Upper lobe of left lung (tissue), 6 donors: ENCODE measurements at regions not wholly inside any gene's neighbourhood (a gene's known extent, or its start where the extent isn't known, plus 50 kb on each side); places are given as distances from the start of the nearest gene placed in this dataset.

Experiments
- ATAC-seq, 2 donors: fragments of 200-7000 bp; cut with Tn5 transposase; one replicate each; pipeline ENCODE4 v1.9.1; 2022; ENCODE audit warnings: mild to moderate bottlenecking in 2 of 2, moderate library complexity in 2 of 2; ENCODE audit not compliant: low FRiP score in 2 of 2
- DNase-seq, 2 donors: peaks; one replicate each; pipeline ENCODE4 v3.0.0-alpha.2; 2019 to 2020
- H3K27ac ChIP-seq, 4 donors: fragments of 200-600 bp; sonication (generic); one replicate each; pipeline ENCODE4 v1.5.1; 2016 to 2019
- H3K27me3 ChIP-seq, 4 donors: fragments of 200-600 bp; sonication (generic); one replicate each; pipeline ENCODE4 v1.5.1; 2017 to 2019
- H3K36me3 ChIP-seq, 4 donors: fragments of 200-600 bp; sonication (generic); one replicate each; pipeline ENCODE4 v1.5.1; 2016 to 2019
- H3K4me1 ChIP-seq, 4 donors: fragments of 200-600 bp; sonication (generic); one replicate each; pipeline ENCODE4 v1.5.1; 2018 to 2019
- H3K4me3 ChIP-seq, 4 donors: fragments of 200-600 bp; sonication (generic); one replicate each; pipeline ENCODE4 v1.5.1; 2017 to 2019; ENCODE audit warnings: mild to moderate bottlenecking in 2 of 4, moderate library complexity in 1 of 4
- H3K9me3 ChIP-seq, 4 donors: fragments of 200-600 bp; sonication (generic); one replicate each; pipeline ENCODE4 v1.5.1; 2018 to 2019
- CTCF ChIP-seq, 6 experiments: fragments of 450-650 bp in 4 of 6; fragments of 200-600 bp in 2 of 6; sonication (generic) in 2 of 6; IDR thresholded peaks; one replicate each; pipeline ENCODE4 v1.5.1; 2016 to 2019; ENCODE audit warnings: antibody characterized with exemption in 6 of 6
- EP300 ChIP-seq, 4 donors: sonication (generic); formaldehyde crosslinking; IDR thresholded peaks; one replicate each; pipeline ENCODE4 v1.5.1; 2017; ENCODE audit warnings: antibody characterized with exemption in 4 of 4, control low read depth in 2 of 4
- POLR2A ChIP-seq, 4 donors: fragments of 450-650 bp; IDR thresholded peaks; one replicate each; pipeline ENCODE4 v1.5.1; 2016 to 2017; ENCODE audit warnings: antibody characterized with exemption in 4 of 4, mild to moderate bottlenecking in 2 of 4
- POLR2AphosphoS5 ChIP-seq, 2 donors: sonication (generic); formaldehyde crosslinking; IDR thresholded peaks; one replicate each; pipeline ENCODE4 v1.5.1; 2017; ENCODE audit warnings: antibody characterized with exemption in 2 of 2
- WGBS, 2 donors: methylation state at CpG; one replicate each; pipeline ENCODE4 v1.1.5; 2017 to 2018; 5-methylcytosine and 5-hydroxymethylcytosine counted together
- donor health status: DM: no; HTN: no; CAD: no; lungs with moderate emphysema.
- donor health status: DM: no; HTN: yes; CAD: no; lungs with severe emphysema.

GRCh38 chr14:40265096-40265495 lies 832.9 kb upstream of the FBXO33 start:
- Histone ChIP-seq H3K36me3 (no peaks in the 10 kb centered on the region), H3K27me3 (no peaks in the 10 kb centered on the region), H3K27ac (no peak overlapping the region), H3K4me3 (no peak overlapping the region), H3K4me1 (no peaks in the 10 kb centered on the region), H3K9me3 (no peaks in the 10 kb centered on the region)
- no peak for TF ChIP-seq POLR2A (IDR thresholded peaks at IDR 0.05)
- no peak for TF ChIP-seq CTCF (IDR thresholded peaks at IDR 0.05)
- TF ChIP-seq POLR2AphosphoS5 (IDR thresholded peaks at IDR 0.05) = no peak
- no peak for TF ChIP-seq EP300 (IDR thresholded peaks at IDR 0.05)
- 49 to 75% methylated on average over 1 of the region's 1 CpG for WGBS, 2 donors
- DNase-seq (no peak), ATAC-seq (no peak)

GRCh38 chr14:40252817-40253447 lies 820.7 kb upstream of the FBXO33 start:
- ATAC-seq (no peak), DNase-seq (no peak)
- 92 to 100% methylated on average over 2 of the region's 2 CpGs for WGBS, 2 donors
- Histone ChIP-seq H3K27me3 (no peaks in the 10 kb centered on the region), H3K36me3 (no peaks in the 10 kb centered on the region), H3K9me3 (no peaks in the 10 kb centered on the region), H3K4me3 (no peak overlapping the region), H3K4me1 (no peaks in the 10 kb centered on the region), H3K27ac (no peak overlapping the region)
- TF ChIP-seq EP300 (IDR thresholded peaks at IDR 0.05) = no peak
- TF ChIP-seq CTCF (IDR thresholded peaks at IDR 0.05) = no peak
- no peak for TF ChIP-seq POLR2AphosphoS5 (IDR thresholded peaks at IDR 0.05)
- TF ChIP-seq POLR2A (IDR thresholded peaks at IDR 0.05) = no peak

GRCh38 chr14:40248671-40249070 lies 816.4 kb upstream of the FBXO33 start:
- Histone ChIP-seq H3K27me3 (no peaks in the 10 kb centered on the region), H3K9me3 (no peaks in the 10 kb centered on the region), H3K4me1 (no peaks in the 10 kb centered on the region), H3K36me3 (no peaks in the 10 kb centered on the region), H3K4me3 (no peak overlapping the region), H3K27ac (no peak overlapping the region)
- no peak for ATAC-seq
- no peak for DNase-seq
- TF ChIP-seq CTCF (IDR thresholded peaks at IDR 0.05) (no peak), POLR2AphosphoS5 (IDR thresholded peaks at IDR 0.05) (no peak), EP300 (IDR thresholded peaks at IDR 0.05) (no peak), POLR2A (IDR thresholded peaks at IDR 0.05) (no peak)
- 31 to 38% methylated on average over 1 of the region's 1 CpG for WGBS, 2 donors

GRCh38 chr14:40240245-40240859 lies 808.1 kb upstream of the FBXO33 start:
- H3K27me3 ChIP-seq = no peaks in the 10 kb centered on the region
- no peaks in the 10 kb centered on the region for H3K36me3 ChIP-seq
- H3K4me3 ChIP-seq = no peak overlapping the region
- no peak for ATAC-seq
- DNase-seq = no peak
- TF ChIP-seq CTCF (IDR thresholded peaks at IDR 0.05) (no peak), EP300 (IDR thresholded peaks at IDR 0.05) (no peak), POLR2A (IDR thresholded peaks at IDR 0.05) (no peak), POLR2AphosphoS5 (IDR thresholded peaks at IDR 0.05) (no peak)
- no peak overlapping the region for H3K27ac ChIP-seq
- WGBS, 2 donors = 92 to 95% methylated on average over 3 of the region's 3 CpGs
- H3K4me1 ChIP-seq = no peaks in the 10 kb centered on the region
- peaks cover 0 to 10% (median 1%) of the 10 kb centered on the region in 4 donors for H3K9me3 ChIP-seq

GRCh38 chr14:40232302-40232701 lies 800.1 kb upstream of the FBXO33 start:
- DNase-seq = no peak
- Histone ChIP-seq H3K4me3 (no peak overlapping the region), H3K27me3 (no peaks in the 10 kb centered on the region), H3K36me3 (no peaks in the 10 kb centered on the region), H3K27ac (no peak overlapping the region), H3K9me3 (peaks cover 0 to 10% (median 1%) of the 10 kb centered on the region in 4 donors), H3K4me1 (no peaks in the 10 kb centered on the region)
- TF ChIP-seq CTCF (IDR thresholded peaks at IDR 0.05) (no peak), POLR2AphosphoS5 (IDR thresholded peaks at IDR 0.05) (no peak)
- ATAC-seq = no peak
- WGBS, 2 donors = 74 to 86% methylated on average over 2 of the region's 2 CpGs
